HG02763 (cell line): ENCODE measurements at regions not wholly inside any gene's neighbourhood (a gene's known extent, or its start where the extent isn't known, plus 50 kb on each side); places are given as distances from the start of the nearest gene placed in this dataset.
"Not testable (repeated sequence)": the region's sequence is repeated elsewhere in the genome, so short reads cannot be mapped to it uniquely, and the experiment has no call there.

ENCODE experiments used
- ATAC-seq: cut with Tn5 transposase; IDR thresholded peaks from one replicate; pipeline ENCODE4 v1.9.1; 2021; ENCODE audit warnings: mild to moderate bottlenecking, moderate library complexity; ENCODE audit not compliant: unreplicated experiment

DNA sequence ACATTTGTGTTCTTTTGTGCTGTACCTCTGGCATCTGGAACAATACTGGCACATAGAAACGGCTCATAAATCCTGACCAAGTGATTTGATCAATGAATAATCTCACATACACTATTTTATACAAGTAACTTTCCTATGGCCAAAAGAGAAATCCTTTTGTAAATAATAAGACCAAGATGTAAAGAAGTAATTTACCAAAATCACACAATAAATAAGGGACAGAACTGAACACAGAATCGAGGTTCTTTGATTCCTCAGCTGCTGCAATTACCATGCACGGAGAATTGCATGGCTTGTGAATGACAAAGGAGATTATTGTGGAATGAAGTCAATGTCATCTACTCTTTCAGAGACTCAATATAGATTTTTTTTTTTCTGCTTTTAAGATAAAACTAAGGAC is 576.8 kb upstream of the SMIM31 start:
- no peak for ATAC-seq

DNA sequence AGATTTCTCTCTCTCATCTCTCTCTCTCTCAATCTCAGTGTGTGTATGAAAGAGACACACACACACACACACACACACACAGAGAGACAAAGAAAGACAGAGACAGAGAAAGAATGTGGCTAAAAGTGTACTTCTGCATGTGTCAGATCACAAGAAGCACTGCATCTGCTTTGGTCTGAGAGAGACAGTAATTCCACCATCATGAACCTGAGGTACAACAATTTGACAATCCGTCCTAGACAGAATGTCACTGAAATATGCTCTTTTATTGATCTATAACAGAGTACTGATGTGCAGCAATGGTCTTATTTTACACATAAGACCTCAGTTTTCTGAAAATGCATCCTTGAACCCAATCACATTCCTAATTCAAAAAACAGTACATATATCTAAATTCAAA is 576.2 kb upstream of the SMIM31 start:
- no peak for ATAC-seq

DNA sequence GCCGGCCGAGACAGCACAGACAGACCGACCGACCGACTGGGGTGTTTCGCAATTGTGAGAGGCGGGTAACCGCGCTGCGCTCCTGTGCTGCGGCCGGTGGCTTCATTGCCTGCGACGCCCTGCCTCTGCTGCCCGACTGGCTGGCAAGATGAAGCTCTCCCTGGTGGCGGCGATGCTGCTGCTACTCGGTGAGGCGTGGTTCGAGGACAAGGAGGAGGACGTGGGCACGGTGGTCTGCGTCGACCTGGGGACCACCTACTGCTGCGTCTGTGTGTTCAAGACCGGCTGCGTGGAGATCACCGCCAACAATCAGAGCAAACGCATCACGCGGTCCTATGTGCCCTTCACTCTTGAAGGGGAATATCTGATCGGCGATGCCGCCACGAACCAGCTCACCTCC is 565.7 kb upstream of the SMIM31 start:
- no peak for ATAC-seq

DNA sequence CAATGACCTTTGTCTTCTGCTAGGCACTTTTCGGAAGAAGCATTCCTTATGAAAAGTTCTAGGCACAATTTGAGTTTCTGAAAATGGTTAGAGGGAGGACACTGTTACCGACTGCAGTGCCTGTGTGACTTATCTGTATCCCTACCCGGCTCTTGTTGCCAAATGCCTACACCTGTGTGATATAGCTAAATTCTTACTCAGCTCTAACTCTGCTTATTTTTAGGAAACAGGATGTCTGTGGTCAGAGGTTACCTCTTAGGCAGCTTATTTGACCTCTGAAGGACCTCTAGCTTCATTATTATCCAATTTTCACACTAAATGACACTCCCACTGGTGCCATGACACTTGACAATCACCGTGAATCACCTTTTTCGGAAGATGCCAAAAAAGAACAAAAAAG is 561.1 kb upstream of the SMIM31 start:
- ATAC-seq = no peak

DNA sequence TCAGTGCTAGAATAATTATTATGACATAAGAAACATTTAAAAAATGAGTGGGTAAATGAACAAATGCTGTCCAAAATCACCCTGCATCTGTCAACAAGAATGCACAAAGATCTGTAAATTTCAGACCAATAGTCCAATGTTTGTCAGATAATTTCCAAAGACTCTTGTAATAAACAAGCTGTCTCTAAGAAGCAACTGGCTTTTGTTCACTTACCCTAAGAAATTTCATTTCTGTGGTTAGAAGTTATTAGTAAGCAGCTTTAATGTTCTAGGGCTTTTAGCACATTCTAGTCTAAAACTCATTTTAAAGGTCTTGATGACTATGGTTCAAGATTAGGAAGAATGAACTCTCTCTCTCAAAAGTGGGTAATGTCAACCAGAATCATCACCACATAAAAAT is 560.3 kb upstream of the SMIM31 start:
- ATAC-seq = no peak

DNA sequence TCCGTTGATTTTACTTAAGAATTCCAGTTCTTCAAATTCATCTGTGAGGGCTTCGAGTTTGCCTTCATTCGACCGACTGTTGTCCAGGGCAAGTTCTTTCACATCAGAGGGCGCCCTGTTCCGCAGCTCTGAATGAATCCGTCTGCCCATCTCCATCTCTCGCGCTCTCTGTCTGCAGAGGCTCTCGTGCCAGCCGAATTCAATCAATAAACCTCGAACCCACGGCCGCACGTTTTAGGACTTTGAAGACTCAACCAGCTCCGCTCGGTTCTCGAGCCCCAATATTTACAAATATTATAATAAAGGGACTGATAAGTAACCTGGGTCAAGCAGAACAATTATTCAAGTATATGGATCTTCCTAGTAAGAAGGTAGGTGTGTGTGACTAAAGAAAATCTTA is 556.4 kb upstream of the SMIM31 start:
- no peak for ATAC-seq

DNA sequence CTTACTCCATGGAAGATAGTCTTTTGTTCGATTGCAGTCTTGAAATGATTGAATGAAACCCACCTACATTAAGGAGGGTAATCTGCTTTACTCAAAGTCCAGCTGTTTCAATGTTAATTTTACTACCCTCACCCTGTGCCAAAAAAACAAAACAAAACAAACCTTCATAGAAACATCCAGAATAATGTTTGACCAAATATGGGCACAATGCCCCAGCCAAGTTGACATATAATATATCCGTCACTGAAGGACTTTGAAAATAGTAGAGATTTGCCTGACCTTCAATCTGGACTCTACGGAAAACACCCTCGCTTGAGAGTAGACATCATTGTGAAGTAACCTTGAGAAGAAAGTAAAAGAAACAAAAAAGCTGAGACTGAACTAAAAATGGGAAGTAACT is 550.5 kb upstream of the SMIM31 start:
- no peak for ATAC-seq

DNA sequence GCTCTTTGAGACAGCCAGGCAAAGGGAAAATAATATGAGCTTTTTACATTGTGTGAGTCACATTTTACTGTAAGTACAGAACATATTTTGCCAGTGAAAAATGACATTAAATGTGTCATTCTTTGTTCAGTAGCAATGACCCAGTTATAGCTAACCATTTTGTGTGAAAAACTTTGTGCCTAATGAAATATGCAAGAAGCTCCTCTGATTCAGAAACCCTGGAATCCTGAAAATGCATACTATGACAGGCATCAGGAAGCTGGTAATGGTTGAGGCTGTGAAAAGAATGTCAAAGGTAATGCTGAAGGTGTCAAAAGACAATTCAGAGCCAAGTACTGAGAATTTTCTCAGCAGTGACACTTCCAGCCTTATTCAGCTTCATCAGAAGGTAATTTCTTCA is 549.5 kb upstream of the SMIM31 start:
- ATAC-seq = no peak

DNA sequence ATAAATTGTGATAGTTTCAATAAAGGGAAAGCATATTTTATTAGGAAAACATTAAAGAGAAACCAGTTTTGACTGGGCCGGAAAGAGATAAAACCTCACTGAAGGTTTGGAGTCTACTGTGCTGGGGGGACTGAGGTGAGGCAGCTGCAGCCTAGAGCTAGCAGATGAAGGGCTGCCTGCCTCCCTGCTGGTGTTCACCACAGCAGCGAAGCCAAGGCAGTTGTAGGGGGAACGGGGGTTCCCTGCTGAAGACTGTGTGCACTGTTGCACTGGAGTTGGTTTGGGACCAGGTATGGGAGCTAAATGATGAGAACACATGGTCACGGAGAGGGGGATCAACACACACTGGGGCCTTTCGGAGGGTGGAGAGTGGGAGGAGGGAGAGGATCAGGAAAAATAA is 546.5 kb upstream of the SMIM31 start:
- ATAC-seq = no peak

DNA sequence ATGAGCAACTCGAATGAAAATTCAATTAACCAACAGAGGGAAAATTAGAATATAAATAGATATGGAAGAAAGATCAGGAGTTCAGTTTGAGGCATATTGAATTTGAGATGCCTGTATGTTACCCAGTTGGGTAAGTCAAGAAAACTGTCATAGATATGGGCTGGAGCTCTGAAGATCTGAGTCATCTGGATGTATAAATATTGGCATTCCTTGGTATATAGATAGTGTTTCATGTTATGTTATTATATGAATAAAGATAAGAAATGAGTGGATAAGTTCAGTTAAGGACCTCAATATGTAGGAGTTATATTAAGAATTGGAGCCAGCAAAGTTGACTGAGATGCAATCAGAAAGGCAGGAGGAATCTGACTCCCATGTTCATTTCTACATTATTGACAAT is 543.6 kb upstream of the SMIM31 start:
- no peak for ATAC-seq

DNA sequence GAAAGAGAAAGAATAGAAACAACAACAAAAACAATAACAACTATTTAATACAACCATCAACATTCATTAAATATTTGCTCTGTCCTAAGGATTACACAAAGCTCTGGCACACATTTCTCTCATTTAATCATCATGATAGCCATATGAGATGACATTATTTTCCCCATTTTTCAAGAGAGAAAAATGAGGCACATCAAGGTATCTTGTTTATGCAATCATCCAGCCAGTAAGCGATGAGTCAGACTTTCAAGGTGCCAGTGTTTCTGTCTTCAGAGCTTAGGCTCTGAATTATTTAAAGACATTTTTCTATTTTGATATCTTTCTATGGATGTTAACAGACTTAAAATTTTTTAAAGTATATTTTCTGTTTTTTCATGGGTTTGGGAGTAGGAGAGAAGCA is 541.8 kb upstream of the SMIM31 start:
- ATAC-seq = no peak

DNA sequence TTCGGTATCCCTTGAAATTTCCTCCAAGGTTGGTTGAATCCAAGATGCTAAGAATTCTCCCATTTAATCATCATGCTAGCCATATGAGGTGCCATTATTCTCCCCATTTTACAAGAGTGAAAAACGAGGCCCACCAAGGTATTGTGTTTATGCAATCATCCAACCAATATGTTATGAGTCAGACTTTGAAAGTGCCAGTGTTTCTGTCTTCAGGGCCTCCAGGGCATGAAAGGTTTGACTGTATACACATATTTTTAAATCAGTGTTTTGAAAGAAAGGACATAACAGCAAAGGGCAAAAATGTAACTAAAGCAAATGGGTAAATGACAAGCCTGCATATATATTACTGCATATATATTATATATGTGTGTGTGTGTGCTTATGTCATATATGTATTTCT is 541.2 kb upstream of the SMIM31 start:
- ATAC-seq = no peak

DNA sequence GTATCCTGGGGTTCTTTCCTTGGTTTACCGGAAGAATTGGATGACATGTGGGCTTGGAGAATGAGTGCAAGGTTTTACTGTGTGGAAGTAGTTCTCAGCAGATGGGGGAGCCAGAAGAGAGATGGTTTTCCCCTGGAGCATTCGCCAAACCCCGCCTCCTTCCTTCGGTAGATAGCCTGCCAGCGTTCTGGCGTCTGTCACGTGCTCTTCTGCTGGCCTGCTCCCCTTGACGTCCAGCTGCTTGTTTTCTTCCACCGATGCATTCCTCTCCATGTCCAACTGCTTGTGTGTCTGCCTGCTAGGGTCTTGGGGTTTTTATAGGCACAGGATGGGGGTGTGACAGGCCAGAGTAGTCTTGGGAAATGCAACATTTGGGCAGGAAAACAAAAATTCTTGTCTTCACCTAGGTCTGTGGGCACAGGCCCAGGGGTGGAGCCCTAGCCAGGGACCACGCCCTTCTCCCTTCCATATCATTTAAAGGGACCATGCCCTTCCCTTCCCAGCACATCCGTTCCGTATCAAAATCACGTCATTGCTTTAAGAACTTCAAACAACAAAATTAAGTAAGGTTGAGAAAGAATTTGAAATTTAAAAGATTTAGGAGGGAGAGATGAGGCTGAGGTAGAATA is 538.7 kb upstream of the SMIM31 start:
- no peak for ATAC-seq

DNA sequence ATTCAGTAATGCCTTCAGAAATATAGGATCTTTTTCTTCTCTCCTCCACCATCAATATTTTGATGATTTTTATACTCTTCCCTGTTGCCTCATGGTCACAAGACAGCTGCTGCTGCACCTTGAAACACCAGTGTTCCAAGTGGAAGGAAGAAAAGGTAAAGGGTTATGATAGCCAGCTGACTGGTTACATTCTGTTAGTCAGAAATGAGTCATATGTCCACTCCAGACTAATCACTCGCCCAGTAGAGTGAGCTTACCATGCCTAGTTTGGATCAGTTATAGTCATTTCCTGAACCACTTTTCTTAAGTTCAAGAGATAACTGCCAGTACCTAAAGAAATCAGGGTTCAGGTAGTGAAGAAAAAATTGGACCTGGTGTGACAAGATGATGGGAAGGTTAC is 532.3 kb upstream of the SMIM31 start:
- no peak for ATAC-seq

DNA sequence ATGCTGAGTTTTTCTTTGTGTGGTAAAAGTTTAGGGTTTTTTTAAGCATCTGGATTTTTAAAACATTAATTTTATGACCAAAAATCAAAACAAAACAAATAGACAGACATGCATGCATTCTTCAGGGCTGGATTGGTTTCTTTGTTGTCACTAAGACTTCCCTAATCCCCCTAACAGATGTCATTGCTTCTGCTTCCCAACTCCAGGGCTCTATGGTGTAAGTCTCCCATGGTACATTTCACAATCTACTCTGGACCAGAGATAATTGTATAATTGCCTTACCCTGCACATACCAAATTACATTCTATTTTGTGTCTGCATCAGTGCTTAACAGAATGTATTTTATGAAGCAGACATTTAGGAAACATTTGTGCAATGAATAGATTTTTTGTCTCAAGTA is 529.1 kb upstream of the SMIM31 start:
- ATAC-seq = no peak

DNA sequence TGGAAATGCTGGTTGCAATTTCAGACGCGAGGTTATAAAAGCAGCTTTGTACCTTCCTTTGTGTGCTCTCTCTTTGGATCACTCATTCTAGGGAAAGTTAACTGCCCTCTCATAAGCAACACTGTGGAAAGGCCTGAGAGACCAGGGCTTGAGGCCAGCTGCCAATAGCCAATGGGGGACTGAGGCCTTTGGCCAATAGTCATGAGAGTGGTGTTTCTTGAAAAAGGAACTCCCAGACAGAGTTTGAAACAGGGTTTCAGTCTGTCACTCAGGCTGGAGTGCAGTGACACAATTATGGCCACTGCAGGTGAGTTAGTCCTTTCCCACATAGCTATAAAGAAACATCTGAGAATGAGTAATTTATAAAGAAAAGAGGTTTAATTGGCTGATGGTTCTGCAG is 524.7 kb upstream of the SMIM31 start:
- no peak for ATAC-seq

DNA sequence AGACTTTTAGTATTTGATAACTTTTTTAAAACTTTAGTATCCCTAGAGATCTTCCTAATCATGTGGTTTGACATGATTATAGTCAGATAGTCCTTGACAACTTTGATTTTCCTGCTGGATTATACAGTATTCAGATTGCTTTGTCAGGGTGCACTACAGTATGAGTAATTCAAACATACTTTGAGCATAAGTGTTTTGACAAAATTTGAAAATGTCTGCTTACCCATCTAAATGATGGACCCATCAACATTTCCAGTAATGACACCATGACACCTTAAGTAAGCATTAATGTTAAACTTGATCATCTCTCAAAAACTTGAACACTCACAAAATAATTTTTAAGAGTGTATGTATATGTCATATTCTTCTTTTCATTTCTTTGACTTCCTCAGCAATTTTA is 514.5 kb upstream of the SMIM31 start:
- ATAC-seq = no peak

DNA sequence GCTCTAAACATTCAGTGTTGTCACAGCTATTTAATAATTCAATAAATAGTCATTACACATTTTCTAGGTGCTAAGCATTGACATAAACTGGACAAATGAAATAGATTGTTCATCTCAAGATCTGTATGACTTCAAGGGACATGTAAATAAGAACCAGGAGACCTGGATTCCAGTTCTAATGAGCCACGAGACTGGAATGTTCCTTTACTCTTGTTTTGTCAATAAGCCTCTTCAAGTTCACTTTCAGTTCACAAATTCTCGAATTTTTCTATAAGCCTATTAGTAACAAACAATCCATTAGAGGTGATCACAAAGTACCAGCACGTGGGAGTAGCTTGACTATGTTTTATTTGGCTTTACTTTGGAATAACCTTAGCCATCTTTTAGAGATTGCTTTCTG is 514.0 kb upstream of the SMIM31 start:
- ATAC-seq = no peak

DNA sequence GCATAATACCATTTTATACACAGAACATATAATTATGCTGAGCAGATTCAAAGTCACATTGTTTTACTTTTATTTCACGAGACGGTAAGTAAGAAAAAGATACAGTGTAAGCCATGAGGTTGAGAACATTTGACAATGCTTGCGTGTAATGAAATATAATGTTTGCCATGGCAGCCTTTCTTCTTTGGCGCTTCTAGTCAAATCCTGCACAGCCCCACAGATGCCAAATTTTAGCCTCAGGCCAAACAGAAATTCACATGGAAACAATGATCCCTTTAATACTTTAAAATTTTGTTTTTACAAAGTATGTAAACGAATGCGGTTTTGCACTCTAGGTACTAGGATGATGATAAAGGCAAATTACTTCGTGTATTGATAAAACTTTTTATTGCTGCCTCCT is 502.7 kb upstream of the SMIM31 start:
- ATAC-seq = no peak

DNA sequence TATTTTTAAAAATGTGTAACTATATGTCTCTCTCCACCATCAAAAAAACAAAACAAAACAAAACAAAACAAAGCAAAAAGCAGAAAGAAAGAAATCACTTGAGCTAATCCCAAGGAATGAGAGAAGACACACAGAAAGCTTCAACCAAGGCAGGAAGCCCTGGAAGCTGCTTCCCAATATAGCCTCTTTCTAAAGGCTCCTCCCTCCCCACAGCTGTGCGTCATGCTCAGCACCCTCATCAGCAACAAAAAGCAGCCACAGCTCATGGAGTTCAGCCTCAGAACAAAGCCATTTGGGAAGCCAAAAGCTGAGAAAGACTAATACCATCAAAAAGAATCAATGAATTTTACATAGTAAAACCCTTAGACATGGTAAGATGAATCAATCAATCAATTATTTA is 501.6 kb upstream of the SMIM31 start:
- no peak for ATAC-seq

DNA sequence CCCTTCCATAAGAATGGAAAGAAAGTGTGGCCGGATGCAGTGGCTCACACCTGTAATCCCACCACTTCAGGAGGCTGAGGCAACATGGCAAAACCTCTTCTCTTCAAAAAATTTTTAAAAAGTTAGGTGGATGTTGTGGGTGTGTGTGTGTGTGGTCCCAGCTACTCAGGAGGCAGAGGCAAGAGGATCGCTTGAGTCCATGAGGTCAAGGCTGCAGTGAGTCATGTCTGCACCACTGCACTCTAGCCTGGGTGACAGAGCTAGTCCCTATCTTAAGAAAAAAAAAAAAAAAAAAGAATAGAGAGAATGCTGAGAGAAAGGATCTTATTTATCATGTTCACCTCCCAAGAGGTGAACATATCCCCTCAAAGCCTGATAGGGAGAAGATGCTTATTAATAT is 492.1 kb upstream of the SMIM31 start:
- ATAC-seq = no peak

DNA sequence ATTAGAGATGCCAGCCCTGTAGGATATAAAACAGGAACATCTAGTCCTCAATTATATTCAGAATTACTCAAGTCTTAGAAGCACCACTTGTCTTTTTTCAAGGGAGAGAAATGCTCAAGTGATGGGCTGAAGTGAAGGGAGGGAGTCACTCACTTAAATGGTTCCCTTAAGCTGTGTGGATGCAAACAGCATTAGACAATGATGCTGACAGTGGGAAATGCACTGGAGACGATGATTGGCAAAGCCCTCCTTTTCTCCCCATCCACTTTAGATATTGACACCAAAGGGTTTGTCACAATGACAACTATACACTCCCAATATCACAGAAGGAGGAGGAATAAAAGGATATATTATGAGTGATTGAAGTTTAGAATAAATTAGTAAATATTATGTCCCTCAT is 491.4 kb upstream of the SMIM31 start:
- ATAC-seq = not testable (repeated sequence)

DNA sequence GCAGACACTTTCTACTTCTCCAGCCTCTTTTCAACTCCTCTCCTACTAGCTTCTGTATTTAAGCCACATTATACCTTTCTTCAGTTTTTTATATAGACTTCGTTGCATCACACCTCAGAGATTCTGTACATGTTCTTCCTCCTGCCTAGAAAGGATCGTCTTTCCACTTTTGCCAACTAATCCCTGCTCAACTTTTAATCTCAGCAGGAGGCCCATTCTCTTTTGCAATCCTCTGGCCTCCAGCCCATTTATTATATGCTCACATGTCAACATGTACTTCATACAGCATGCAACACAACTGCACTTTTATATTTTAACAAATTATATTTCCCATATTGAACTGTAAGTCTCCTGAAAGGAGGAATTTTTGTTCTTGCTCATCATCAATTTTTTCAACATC is 476.5 kb upstream of the SMIM31 start:
- ATAC-seq = not testable (repeated sequence)

DNA sequence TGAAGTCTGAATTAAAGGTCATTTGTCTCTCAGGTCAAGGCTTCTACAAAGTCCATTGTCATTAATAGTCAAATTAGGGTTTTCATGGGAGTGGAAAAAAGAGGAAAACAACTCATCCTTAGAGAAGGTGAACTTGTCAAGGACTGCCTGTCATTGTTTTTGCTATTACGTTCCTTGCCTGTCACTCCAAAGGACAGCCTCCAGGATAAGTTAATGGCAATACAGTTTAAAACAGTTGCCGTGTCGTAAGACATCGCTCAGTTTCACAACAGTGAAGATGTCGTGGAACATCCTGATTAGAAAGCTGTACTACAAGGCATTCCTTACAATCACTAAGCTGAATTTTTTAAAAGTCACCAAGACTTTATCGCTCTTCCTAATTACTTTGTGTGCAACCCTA is 466.8 kb upstream of the SMIM31 start:
- ATAC-seq = no peak
